HEK293 (cell line): ENCODE measurements at regions not wholly inside any gene's neighbourhood (a gene's known extent, or its start where the extent isn't known, plus 50 kb on each side); places are given as distances from the start of the nearest gene placed in this dataset.

Experiments used
- CTCF ChIP-seq: fragments of 450-650 bp; formaldehyde crosslinking; IDR thresholded peaks from 2 replicates; pipeline ENCODE4 v1.5.1; 2016; ENCODE audit warnings: missing biosample characterization, missing genetic modification characterization
- TRIM28 ChIP-seq: IDR thresholded peaks from 2 replicates; pipeline ENCODE4 v1.6.1; 2011; ENCODE audit warnings: low read length, control low read depth, borderline replicate concordance
- ZBTB7A ChIP-seq: fragments of 450-650 bp; formaldehyde crosslinking; IDR thresholded peaks from 2 replicates; pipeline ENCODE4 v1.5.1; 2016; ENCODE audit warnings: low read depth, missing biosample characterization, missing genetic modification characterization
- ZNF37A ChIP-seq: fragments of 450-650 bp; IDR thresholded peaks from 2 replicates; pipeline ENCODE4 v1.5.1; 2018; ENCODE audit warnings: missing biosample characterization, missing genetic modification characterization
- ZNF473 ChIP-seq: fragments of 450-650 bp; formaldehyde crosslinking; IDR thresholded peaks from 2 replicates; pipeline ENCODE4 v1.5.1; 2017; ENCODE audit warnings: missing biosample characterization, missing genetic modification characterization
- ZNF529 ChIP-seq: fragments of 450-650 bp; formaldehyde crosslinking; IDR thresholded peaks from 2 replicates; pipeline ENCODE4 v1.5.1; 2017; ENCODE audit warnings: missing genetic modification characterization, missing biosample characterization; ENCODE audit not compliant: insufficient replicate concordance
- ZNF776 ChIP-seq: fragments of 450-650 bp; formaldehyde crosslinking; IDR thresholded peaks from 2 replicates; pipeline ENCODE4 v1.5.0; 2017; ENCODE audit warnings: missing biosample characterization, missing genetic modification characterization, borderline replicate concordance
- ZNF785 ChIP-seq: fragments of 450-650 bp; formaldehyde crosslinking; IDR thresholded peaks from 2 replicates; pipeline ENCODE4 v1.5.1; 2016; ENCODE audit warnings: missing biosample characterization, missing genetic modification characterization
- TF ChIP-seq, protein P1 (sequence below): fragments of 450-650 bp; formaldehyde crosslinking; IDR thresholded peaks from 2 replicates; pipeline ENCODE4 v1.5.1; 2016; ENCODE audit warnings: missing biosample characterization, missing genetic modification characterization
- TF ChIP-seq, protein P2 (sequence below): fragments of 450-650 bp; formaldehyde crosslinking; IDR thresholded peaks from 2 replicates; pipeline ENCODE4 v1.5.1; 2016; ENCODE audit warnings: missing biosample characterization, missing genetic modification characterization
- TF ChIP-seq, protein P3 (sequence below): fragments of 450-650 bp; formaldehyde crosslinking; IDR thresholded peaks from 2 replicates; pipeline ENCODE4 v1.5.1; 2016; ENCODE audit warnings: missing biosample characterization, missing genetic modification characterization

DNA sequence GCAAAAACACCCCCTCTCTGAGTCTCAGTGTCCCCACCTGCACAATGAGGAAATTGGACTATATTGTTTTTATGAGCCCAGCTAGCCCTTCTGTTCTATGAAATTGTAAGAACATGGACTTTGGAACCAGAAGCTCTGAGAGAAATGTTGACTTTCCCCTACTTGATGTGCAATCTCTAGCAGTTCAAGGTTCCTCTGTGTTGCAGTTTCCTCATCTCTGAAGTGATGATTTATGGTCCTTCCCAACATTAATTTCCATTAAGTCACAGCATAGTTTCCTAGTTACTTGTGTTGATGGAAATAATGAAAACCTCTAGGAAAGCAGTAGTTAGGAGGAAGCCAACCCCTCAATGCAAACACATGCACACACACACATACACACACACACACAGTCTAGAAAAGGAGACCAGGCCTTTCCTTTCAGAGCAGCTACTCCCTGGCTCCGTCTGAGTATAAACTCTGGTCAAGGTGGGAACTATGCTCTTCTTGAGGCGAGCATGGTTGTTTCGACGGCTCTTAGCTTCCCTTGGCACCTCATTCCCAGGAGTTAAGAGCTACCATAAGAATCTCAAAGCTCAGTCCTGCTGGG lies 518.4 kb downstream of the SOX6 start:
- TF ChIP-seq CTCF (no peak), ZNF776 (no peak), TRIM28 (no peak), ZNF785 (tag by site-specific recombination) (no peak), ZBTB7A (no peak), ZNF37A (tag by site-specific recombination) (no peak), ZNF529 (tag by site-specific recombination) (no peak), ZNF473 (tag by site-specific recombination) (no peak)
- TF ChIP-seq, protein P1, sequence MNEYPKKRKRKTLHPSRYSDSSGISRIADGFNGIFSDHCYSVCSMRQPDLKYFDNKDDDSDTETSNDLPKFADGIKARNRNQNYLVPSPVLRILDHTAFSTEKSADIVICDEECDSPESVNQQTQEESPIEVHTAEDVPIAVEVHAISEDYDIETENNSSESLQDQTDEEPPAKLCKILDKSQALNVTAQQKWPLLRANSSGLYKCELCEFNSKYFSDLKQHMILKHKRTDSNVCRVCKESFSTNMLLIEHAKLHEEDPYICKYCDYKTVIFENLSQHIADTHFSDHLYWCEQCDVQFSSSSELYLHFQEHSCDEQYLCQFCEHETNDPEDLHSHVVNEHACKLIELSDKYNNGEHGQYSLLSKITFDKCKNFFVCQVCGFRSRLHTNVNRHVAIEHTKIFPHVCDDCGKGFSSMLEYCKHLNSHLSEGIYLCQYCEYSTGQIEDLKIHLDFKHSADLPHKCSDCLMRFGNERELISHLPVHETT (tag by site-specific recombination) = no peak
- TF ChIP-seq, protein P2, sequence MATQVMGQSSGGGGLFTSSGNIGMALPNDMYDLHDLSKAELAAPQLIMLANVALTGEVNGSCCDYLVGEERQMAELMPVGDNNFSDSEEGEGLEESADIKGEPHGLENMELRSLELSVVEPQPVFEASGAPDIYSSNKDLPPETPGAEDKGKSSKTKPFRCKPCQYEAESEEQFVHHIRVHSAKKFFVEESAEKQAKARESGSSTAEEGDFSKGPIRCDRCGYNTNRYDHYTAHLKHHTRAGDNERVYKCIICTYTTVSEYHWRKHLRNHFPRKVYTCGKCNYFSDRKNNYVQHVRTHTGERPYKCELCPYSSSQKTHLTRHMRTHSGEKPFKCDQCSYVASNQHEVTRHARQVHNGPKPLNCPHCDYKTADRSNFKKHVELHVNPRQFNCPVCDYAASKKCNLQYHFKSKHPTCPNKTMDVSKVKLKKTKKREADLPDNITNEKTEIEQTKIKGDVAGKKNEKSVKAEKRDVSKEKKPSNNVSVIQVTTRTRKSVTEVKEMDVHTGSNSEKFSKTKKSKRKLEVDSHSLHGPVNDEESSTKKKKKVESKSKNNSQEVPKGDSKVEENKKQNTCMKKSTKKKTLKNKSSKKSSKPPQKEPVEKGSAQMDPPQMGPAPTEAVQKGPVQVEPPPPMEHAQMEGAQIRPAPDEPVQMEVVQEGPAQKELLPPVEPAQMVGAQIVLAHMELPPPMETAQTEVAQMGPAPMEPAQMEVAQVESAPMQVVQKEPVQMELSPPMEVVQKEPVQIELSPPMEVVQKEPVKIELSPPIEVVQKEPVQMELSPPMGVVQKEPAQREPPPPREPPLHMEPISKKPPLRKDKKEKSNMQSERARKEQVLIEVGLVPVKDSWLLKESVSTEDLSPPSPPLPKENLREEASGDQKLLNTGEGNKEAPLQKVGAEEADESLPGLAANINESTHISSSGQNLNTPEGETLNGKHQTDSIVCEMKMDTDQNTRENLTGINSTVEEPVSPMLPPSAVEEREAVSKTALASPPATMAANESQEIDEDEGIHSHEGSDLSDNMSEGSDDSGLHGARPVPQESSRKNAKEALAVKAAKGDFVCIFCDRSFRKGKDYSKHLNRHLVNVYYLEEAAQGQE = no peak
- TF ChIP-seq, protein P3, sequence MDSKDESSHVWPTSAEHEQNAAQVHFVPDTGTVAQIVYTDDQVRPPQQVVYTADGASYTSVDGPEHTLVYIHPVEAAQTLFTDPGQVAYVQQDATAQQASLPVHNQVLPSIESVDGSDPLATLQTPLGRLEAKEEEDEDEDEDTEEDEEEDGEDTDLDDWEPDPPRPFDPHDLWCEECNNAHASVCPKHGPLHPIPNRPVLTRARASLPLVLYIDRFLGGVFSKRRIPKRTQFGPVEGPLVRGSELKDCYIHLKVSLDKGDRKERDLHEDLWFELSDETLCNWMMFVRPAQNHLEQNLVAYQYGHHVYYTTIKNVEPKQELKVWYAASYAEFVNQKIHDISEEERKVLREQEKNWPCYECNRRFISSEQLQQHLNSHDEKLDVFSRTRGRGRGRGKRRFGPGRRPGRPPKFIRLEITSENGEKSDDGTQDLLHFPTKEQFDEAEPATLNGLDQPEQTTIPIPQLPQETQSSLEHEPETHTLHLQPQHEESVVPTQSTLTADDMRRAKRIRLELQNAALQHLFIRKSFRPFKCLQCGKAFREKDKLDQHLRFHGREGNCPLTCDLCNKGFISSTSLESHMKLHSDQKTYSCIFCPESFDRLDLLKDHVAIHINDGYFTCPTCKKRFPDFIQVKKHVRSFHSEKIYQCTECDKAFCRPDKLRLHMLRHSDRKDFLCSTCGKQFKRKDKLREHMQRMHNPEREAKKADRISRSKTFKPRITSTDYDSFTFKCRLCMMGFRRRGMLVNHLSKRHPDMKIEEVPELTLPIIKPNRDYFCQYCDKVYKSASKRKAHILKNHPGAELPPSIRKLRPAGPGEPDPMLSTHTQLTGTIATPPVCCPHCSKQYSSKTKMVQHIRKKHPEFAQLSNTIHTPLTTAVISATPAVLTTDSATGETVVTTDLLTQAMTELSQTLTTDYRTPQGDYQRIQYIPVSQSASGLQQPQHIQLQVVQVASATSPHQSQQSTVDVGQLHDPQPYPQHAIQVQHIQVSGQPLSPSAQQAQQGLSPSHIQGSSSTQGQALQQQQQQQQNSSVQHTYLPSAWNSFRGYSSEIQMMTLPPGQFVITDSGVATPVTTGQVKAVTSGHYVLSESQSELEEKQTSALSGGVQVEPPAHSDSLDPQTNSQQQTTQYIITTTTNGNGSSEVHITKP (tag by site-specific recombination) = no peak
